ENCODE measurements at regions not wholly inside any gene's neighbourhood (a gene's known extent, or its start where the extent isn't known, plus 50 kb on each side); places are given as distances from the start of the nearest gene placed in this dataset.
"Not testable (repeated sequence)": the region's sequence is repeated elsewhere in the genome, so short reads cannot be mapped to it uniquely, and the experiment has no call there.

GRCh38 chr10:30691639-30692015, 62.1 kb upstream of the LYZL2 start:
- H3K27ac Mint-ChIP-seq: peak overlapping the region; percentile 86
- ATAC-seq (replicated peaks): no peak
- peaks cover 5% of the 10 kb centered on the region for H3K9me3 Mint-ChIP-seq
- H3K27me3 Mint-ChIP-seq: no peaks in the 10 kb centered on the region
- peaks cover 46% of the 10 kb centered on the region for H3K4me1 Mint-ChIP-seq
- H3K4me3 Mint-ChIP-seq: peak overlapping the region; percentile 45
- H3K36me3 Mint-ChIP-seq (ENCODE audit: low read depth): peaks cover 79% of the 10 kb centered on the region

- H3K27me3 Mint-ChIP-seq; H3K9me3 Mint-ChIP-seq; ATAC-seq (replicated peaks): not testable (repeated sequence)
- H3K36me3 Mint-ChIP-seq (ENCODE audit: low read depth): peaks cover 79% of the 10 kb centered on the region
- peaks cover 51% of the 10 kb centered on the region for H3K4me1 Mint-ChIP-seq
- H3K4me3 Mint-ChIP-seq: peak overlapping the region; percentile 45
- H3K27ac Mint-ChIP-seq: peak overlapping the region; percentile 3
These were observed 61.5 kb upstream of the LYZL2 start for GRCh38 chr10:30690948-30691638.

- peaks cover 75% of the 10 kb centered on the region for H3K36me3 Mint-ChIP-seq (ENCODE audit: low read depth)
- H3K4me3 Mint-ChIP-seq: peak overlapping the region; percentile 82
- peaks cover 48% of the 10 kb centered on the region for H3K4me1 Mint-ChIP-seq
- H3K27ac Mint-ChIP-seq: peak overlapping the region; percentile 97
- peaks cover 4% of the 10 kb centered on the region for H3K27me3 Mint-ChIP-seq
- peaks cover 5% of the 10 kb centered on the region for H3K9me3 Mint-ChIP-seq
- ATAC-seq (replicated peaks): peak; percentile 15
These were observed 58.9 kb upstream of the LYZL2 start for GRCh38 chr10:30688456-30688855.

GRCh38 chr10:30687698-30688213, 58.2 kb upstream of the LYZL2 start:
- Mint-ChIP-seq H3K4me1 (peaks cover 44% of the 10 kb centered on the region), H3K9me3 (peaks cover 2% of the 10 kb centered on the region), H3K27ac (peak overlapping the region; percentile 97), H3K4me3 (peak overlapping the region; percentile 82), H3K27me3 (peaks cover 4% of the 10 kb centered on the region), H3K36me3 (ENCODE audit: low read depth) (peaks cover 70% of the 10 kb centered on the region)
- ATAC-seq (replicated peaks): peak; percentile 57

- Mint-ChIP-seq H3K27ac (peak overlapping the region; percentile 97), H3K9me3 (no peaks in the 10 kb centered on the region), H3K4me1 (peaks cover 43% of the 10 kb centered on the region), H3K4me3 (peak overlapping the region; percentile 82), H3K36me3 (ENCODE audit: low read depth) (peaks cover 61% of the 10 kb centered on the region), H3K27me3 (peaks cover 4% of the 10 kb centered on the region)
- peak; percentile 58 for ATAC-seq (replicated peaks)
These were observed 57.2 kb upstream of the LYZL2 start for GRCh38 chr10:30686708-30687107.

GRCh38 chr10:30683496-30683895, 53.9 kb upstream of the LYZL2 start:
- no peak for ATAC-seq (replicated peaks)
- Mint-ChIP-seq H3K4me1 (peaks cover 38% of the 10 kb centered on the region), H3K27ac (peak overlapping the region; percentile 97), H3K36me3 (ENCODE audit: low read depth) (peaks cover 41% of the 10 kb centered on the region), H3K27me3 (peaks cover 4% of the 10 kb centered on the region), H3K9me3 (peaks cover 8% of the 10 kb centered on the region), H3K4me3 (peak overlapping the region; percentile 82)

GRCh38 chr10:30682377-30683199, 53.0 kb upstream of the LYZL2 start:
- peaks cover 36% of the 10 kb centered on the region for H3K4me1 Mint-ChIP-seq

GRCh38 chr10:30680908-30681307, 51.4 kb upstream of the LYZL2 start:
- peaks cover 22% of the 10 kb centered on the region for H3K4me1 Mint-ChIP-seq
- peak overlapping the region; percentile 97 for H3K27ac Mint-ChIP-seq
- peaks cover 8% of the 10 kb centered on the region for H3K9me3 Mint-ChIP-seq
- H3K4me3 Mint-ChIP-seq: peak overlapping the region; percentile 82
- ATAC-seq (replicated peaks): no peak
- H3K36me3 Mint-ChIP-seq (ENCODE audit: low read depth): peaks cover 27% of the 10 kb centered on the region
- H3K27me3 Mint-ChIP-seq: peaks cover 4% of the 10 kb centered on the region

More at GRCh38 chr10:30682377-30683199, 53.0 kb upstream of the LYZL2 start:
- H3K36me3 Mint-ChIP-seq (ENCODE audit: low read depth): peaks cover 39% of the 10 kb centered on the region
- not testable (repeated sequence) for H3K9me3 Mint-ChIP-seq, H3K27me3 Mint-ChIP-seq
- ATAC-seq (replicated peaks): peak; percentile 84
- H3K4me3 Mint-ChIP-seq: peak overlapping the region; percentile 82
- H3K27ac Mint-ChIP-seq: peak overlapping the region; percentile 97

All from activated T-helper 17 cell treated with anti-CD3 and anti-CD28 coated beads, Interleukin-2, amount 50 U/mL, for 72 hours (primary cell).